Prostate gland (tissue), 2 donors: ENCODE measurements at regions not wholly inside any gene's neighbourhood (a gene's known extent, or its start where the extent isn't known, plus 50 kb on each side); places are given as distances from the start of the nearest gene placed in this dataset.

Source experiments
- DNase-seq: peaks from one replicate; pipeline ENCODE4 v3.0.0-alpha.2; 2019; ENCODE audit warnings: low spot score
- H3K27ac ChIP-seq, 2 donors: fragments of 200-600 bp; sonication (generic); 2 replicates each; pipeline ENCODE4 v1.5.1; 2017 to 2019
- H3K27me3 ChIP-seq: fragments of 200-600 bp; sonication (generic); replicated peaks from 2 replicates; pipeline ENCODE4 v1.5.1; 2019; ENCODE audit not compliant: insufficient read depth
- H3K36me3 ChIP-seq, 2 donors: fragments of 200-600 bp; sonication (generic); 1 replicate in 1 of 2; 2 replicates in 1 of 2; pipeline versions ENCODE4 v1.5.1 to v1.8.1; 2017 to 2019
- H3K4me1 ChIP-seq: fragments of 200-600 bp; sonication (generic); replicated peaks from 2 replicates; pipeline ENCODE4 v1.5.1; 2019
- H3K4me3 ChIP-seq, 2 donors: fragments of 200-600 bp; sonication (generic); 2 replicates each; pipeline ENCODE4 v1.5.1; 2017 to 2019
- H3K9me3 ChIP-seq: fragments of 200-600 bp; sonication (generic); 2 replicates; pipeline ENCODE4 v1.5.1; 2017
- CTCF ChIP-seq, 4 experiments: fragments of 200-600 bp in 2 of 4; fragments of 450-650 bp in 2 of 4; sonication (generic) in 2 of 4; IDR thresholded peaks; 1 replicate in 3 of 4; 2 replicates in 1 of 4; pipeline ENCODE4 v1.5.1; 2016 to 2019; ENCODE audit warnings: antibody characterized with exemption in 4 of 4, mild to moderate bottlenecking in 2 of 4, moderate library complexity in 2 of 4
- POLR2A ChIP-seq: fragments of 450-650 bp; IDR thresholded peaks from one replicate; pipeline ENCODE4 v1.6.1; 2016; ENCODE audit warnings: antibody characterized with exemption, mild to moderate bottlenecking
- POLR2AphosphoS5 ChIP-seq: sonication (generic); formaldehyde crosslinking; IDR thresholded peaks from one replicate; pipeline ENCODE4 v1.6.1; 2017; ENCODE audit warnings: antibody characterized with exemption
- WGBS: methylation state at CpG from one replicate; pipeline ENCODE4 v1.1.5; 2018; 5-methylcytosine and 5-hydroxymethylcytosine counted together
- intact Hi-C: fragments of 100-400 bp; cut with DNase I; formaldehyde crosslinking; loops from one replicate; pipeline ENCODE4 v1.14.2; 2022

DNA sequence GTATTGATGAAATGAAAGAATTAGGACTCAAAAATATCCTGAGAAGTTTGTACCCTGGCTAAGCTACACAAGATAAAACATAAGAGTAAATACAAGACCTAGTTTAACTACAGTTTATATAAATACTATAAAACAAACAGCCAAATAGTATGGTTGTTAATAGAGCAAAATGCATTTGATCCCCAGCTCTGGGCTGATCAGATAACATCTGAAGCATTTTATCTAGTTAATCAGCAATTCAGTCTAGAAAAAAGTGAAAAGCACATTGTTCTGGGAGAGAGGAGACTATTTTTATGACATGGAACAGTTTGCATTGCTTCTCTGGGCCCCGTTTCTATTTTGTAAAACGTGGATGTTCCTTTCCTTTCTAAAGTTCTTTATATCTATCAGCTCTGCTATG, 139.6 kb upstream of the RORB start:
- no peak overlapping the region for H3K4me3 ChIP-seq
- no peaks in the 10 kb centered on the region for H3K27me3 ChIP-seq
- WGBS, result 13% methylated on average over 2 of the region's 2 CpGs
- TF ChIP-seq POLR2AphosphoS5 (peak; percentile 10), POLR2A (no peak), CTCF (IDR thresholded peaks at IDR 0.05) (no peak)
- H3K36me3 ChIP-seq, result no peaks in the 10 kb centered on the region
- peaks cover 3% of the 10 kb centered on the region for H3K4me1 ChIP-seq
- H3K9me3 ChIP-seq, result no peaks in the 10 kb centered on the region
- no peak for DNase-seq
- intact Hi-C loops, result no loop called here
- H3K27ac ChIP-seq, result no peak overlapping the region

DNA sequence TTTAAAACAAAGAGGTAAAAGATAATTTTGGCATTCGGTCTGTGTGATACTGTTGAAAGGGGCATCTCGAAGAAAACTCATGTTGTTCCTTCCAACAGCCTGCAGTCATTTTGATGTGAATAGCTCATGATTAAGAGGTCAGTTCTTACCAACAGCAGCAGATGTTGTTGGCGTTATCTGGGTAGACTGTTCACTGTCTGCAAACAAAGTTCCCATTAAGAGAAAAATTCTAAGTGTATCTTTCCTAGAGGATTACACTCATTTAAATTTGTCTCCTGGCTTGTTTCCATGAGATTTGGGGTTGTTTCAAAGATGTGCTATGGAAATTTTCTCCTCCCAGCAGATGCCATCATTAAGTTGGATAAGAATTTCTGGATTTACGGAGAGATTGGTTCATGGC, 138.2 kb upstream of the RORB start:
- no peaks in the 10 kb centered on the region for H3K27me3 ChIP-seq
- no peak overlapping the region for H3K4me3 ChIP-seq
- TF ChIP-seq CTCF (IDR thresholded peaks at IDR 0.05) (no peak), POLR2A (no peak), POLR2AphosphoS5 (no peak)
- DNase-seq, result no peak
- WGBS, result 68% methylated on average over 4 of the region's 4 CpGs
- H3K36me3 ChIP-seq, result no peaks in the 10 kb centered on the region
- intact Hi-C loops, result no loop called here
- peaks cover 3% of the 10 kb centered on the region for H3K4me1 ChIP-seq
- H3K9me3 ChIP-seq, result no peaks in the 10 kb centered on the region
- H3K27ac ChIP-seq, result no peak overlapping the region

DNA sequence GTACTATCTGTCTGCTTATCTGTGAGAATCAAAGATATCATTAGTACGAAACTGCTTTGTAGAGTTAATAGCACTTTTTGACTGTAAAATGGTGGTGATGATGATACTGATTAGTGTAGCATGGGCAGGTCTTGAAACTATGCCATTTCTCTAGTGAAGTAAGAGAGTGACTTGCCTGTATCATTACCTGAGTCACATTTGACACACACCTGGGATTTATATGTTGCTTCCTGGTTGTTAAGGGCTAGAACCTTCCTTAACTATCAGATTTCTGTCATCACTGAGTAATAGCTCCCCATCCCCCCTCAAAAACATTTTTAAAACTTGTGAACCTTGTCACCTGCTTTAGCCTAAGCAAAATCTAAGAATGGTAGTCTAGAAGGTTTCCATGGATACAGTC, 135.6 kb upstream of the RORB start:
- Histone ChIP-seq H3K4me3 (no peak overlapping the region), H3K27me3 (no peaks in the 10 kb centered on the region), H3K27ac (no peak overlapping the region), H3K4me1 (peaks cover 3% of the 10 kb centered on the region), H3K36me3 (no peaks in the 10 kb centered on the region), H3K9me3 (no peaks in the 10 kb centered on the region)
- 50% methylated on average over 1 of the region's 1 CpG for WGBS
- intact Hi-C loops, result no loop called here
- TF ChIP-seq CTCF (IDR thresholded peaks at IDR 0.05) (no peak), POLR2AphosphoS5 (no peak), POLR2A (no peak)
- DNase-seq, result no peak

DNA sequence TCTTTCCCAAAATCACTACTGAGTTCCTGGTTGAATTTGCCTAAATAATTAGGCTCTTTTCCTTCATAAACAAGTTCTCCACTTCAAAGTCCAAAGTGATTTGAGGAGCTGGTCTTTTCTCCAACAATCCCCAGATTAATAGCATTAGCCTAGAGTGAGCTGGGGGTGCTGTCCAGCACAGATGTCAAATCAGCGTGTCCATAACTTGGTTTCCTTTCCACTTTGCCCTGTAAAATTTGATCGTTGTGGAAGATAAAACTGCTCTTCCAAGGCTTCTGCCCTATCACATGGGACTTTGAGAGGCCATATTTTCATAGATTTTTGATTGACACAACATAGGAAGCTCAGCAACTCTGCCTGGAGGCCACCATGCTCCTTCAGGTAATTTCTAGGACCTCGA, 134.7 kb upstream of the RORB start:
- no peak for DNase-seq
- intact Hi-C loops, result no loop called here
- Histone ChIP-seq H3K4me1 (no peaks in the 10 kb centered on the region), H3K27ac (no peak overlapping the region), H3K27me3 (no peaks in the 10 kb centered on the region), H3K4me3 (no peak overlapping the region), H3K9me3 (no peaks in the 10 kb centered on the region), H3K36me3 (no peaks in the 10 kb centered on the region)
- TF ChIP-seq CTCF (IDR thresholded peaks at IDR 0.05), result no peak
- WGBS, result 52% methylated on average over 3 of the region's 3 CpGs

GRCh38 chr9:74366111-74366510, 131.0 kb upstream of the RORB start:
- no peak overlapping the region for H3K27ac ChIP-seq
- no peak overlapping the region for H3K4me3 ChIP-seq
- 78% methylated on average over 3 of the region's 3 CpGs for WGBS
- no peaks in the 10 kb centered on the region for H3K9me3 ChIP-seq
- H3K4me1 ChIP-seq, result no peaks in the 10 kb centered on the region
- no peaks in the 10 kb centered on the region for H3K36me3 ChIP-seq
- no peaks in the 10 kb centered on the region for H3K27me3 ChIP-seq
- TF ChIP-seq POLR2AphosphoS5, result no peak
- TF ChIP-seq POLR2A, result no peak
- no peak for TF ChIP-seq CTCF (IDR thresholded peaks at IDR 0.05)
- intact Hi-C loops, result no loop called here
- DNase-seq, result no peak
